ENCODE measurements at regions not wholly inside any gene's neighbourhood (a gene's known extent, or its start where the extent isn't known, plus 50 kb on each side); places are given as distances from the start of the nearest gene placed in this dataset.

- H3K4me2 ChIP-seq (ENCODE audit: low read length) = no peak overlapping the region
- H3K9me3 ChIP-seq (ENCODE audit: control insufficient read depth, insufficient read depth, low read length) = no peaks in the 10 kb centered on the region
- H3K79me2 ChIP-seq (ENCODE audit: control insufficient read depth, low read length) = no peaks in the 10 kb centered on the region
- no peak overlapping the region for H3K27ac ChIP-seq (ENCODE audit: low read depth, low read length)
- no peaks in the 10 kb centered on the region for H3K9me2 ChIP-seq (replicated peaks; ENCODE audit: control insufficient read depth, low read length)
- H3K27me3 ChIP-seq (ENCODE audit: control insufficient read depth, low read length) = no peaks in the 10 kb centered on the region
- H3K4me1 ChIP-seq (ENCODE audit: control insufficient read depth, low read length) = no peaks in the 10 kb centered on the region
- TF ChIP-seq, protein P1, sequence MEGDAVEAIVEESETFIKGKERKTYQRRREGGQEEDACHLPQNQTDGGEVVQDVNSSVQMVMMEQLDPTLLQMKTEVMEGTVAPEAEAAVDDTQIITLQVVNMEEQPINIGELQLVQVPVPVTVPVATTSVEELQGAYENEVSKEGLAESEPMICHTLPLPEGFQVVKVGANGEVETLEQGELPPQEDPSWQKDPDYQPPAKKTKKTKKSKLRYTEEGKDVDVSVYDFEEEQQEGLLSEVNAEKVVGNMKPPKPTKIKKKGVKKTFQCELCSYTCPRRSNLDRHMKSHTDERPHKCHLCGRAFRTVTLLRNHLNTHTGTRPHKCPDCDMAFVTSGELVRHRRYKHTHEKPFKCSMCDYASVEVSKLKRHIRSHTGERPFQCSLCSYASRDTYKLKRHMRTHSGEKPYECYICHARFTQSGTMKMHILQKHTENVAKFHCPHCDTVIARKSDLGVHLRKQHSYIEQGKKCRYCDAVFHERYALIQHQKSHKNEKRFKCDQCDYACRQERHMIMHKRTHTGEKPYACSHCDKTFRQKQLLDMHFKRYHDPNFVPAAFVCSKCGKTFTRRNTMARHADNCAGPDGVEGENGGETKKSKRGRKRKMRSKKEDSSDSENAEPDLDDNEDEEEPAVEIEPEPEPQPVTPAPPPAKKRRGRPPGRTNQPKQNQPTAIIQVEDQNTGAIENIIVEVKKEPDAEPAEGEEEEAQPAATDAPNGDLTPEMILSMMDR (IDR thresholded peaks at IDR 0.05; ENCODE audit: low read depth, low read length, poor library complexity, severe bottlenecking) = no peak
- TF ChIP-seq EZH2phosphoT487 (IDR thresholded peaks at IDR 0.05; ENCODE audit: borderline replicate concordance, low read length) = no peak
- no peaks in the 10 kb centered on the region for H3K36me3 ChIP-seq (ENCODE audit: control insufficient read depth, low read length)
- H3K4me3 ChIP-seq (ENCODE audit: low read length) = no peak overlapping the region
- no peaks in the 10 kb centered on the region for H4K20me1 ChIP-seq (ENCODE audit: control insufficient read depth, insufficient read depth, low read depth, low read length)
- H3F3A ChIP-seq (ENCODE audit: control insufficient read depth, insufficient read depth) = no peaks in the 10 kb centered on the region
These were observed 735.0 kb downstream of the BRD1 start for GRCh38 chr22:49092716-49093115.

GRCh38 chr22:49091917-49092545, 735.6 kb downstream of the BRD1 start:
- H3K27me3 ChIP-seq (ENCODE audit: control insufficient read depth, low read length) = no peaks in the 10 kb centered on the region
- TF ChIP-seq, protein P1 (IDR thresholded peaks at IDR 0.05; ENCODE audit: low read depth, low read length, poor library complexity, severe bottlenecking) = no peak
- no peak for TF ChIP-seq EZH2phosphoT487 (IDR thresholded peaks at IDR 0.05; ENCODE audit: borderline replicate concordance, low read length)
- no peaks in the 10 kb centered on the region for H3K4me1 ChIP-seq (ENCODE audit: control insufficient read depth, low read length)
- H3K27ac ChIP-seq (ENCODE audit: low read depth, low read length) = no peak overlapping the region
- no peak overlapping the region for H3K4me3 ChIP-seq (ENCODE audit: low read length)
- no peak overlapping the region for H3K4me2 ChIP-seq (ENCODE audit: low read length)
- no peaks in the 10 kb centered on the region for H3K9me3 ChIP-seq (ENCODE audit: control insufficient read depth, insufficient read depth, low read length)
- H4K20me1 ChIP-seq (ENCODE audit: control insufficient read depth, insufficient read depth, low read depth, low read length) = no peaks in the 10 kb centered on the region
- H3F3A ChIP-seq (ENCODE audit: control insufficient read depth, insufficient read depth) = no peaks in the 10 kb centered on the region
- H3K9me2 ChIP-seq (replicated peaks; ENCODE audit: control insufficient read depth, low read length) = no peaks in the 10 kb centered on the region
- H3K79me2 ChIP-seq (ENCODE audit: control insufficient read depth, low read length) = no peaks in the 10 kb centered on the region
- no peaks in the 10 kb centered on the region for H3K36me3 ChIP-seq (ENCODE audit: control insufficient read depth, low read length)

GRCh38 chr22:49091451-49091850, 736.2 kb downstream of the BRD1 start:
- no peaks in the 10 kb centered on the region for H3K79me2 ChIP-seq (ENCODE audit: control insufficient read depth, low read length)
- no peak overlapping the region for H3K27ac ChIP-seq (ENCODE audit: low read depth, low read length)
- no peak overlapping the region for H3K4me3 ChIP-seq (ENCODE audit: low read length)
- no peaks in the 10 kb centered on the region for H4K20me1 ChIP-seq (ENCODE audit: control insufficient read depth, insufficient read depth, low read depth, low read length)
- H3K9me2 ChIP-seq (replicated peaks; ENCODE audit: control insufficient read depth, low read length) = no peaks in the 10 kb centered on the region
- TF ChIP-seq EZH2phosphoT487 (IDR thresholded peaks at IDR 0.05; ENCODE audit: borderline replicate concordance, low read length) = no peak
- TF ChIP-seq, protein P1 (IDR thresholded peaks at IDR 0.05; ENCODE audit: low read depth, low read length, poor library complexity, severe bottlenecking) = no peak
- H3K36me3 ChIP-seq (ENCODE audit: control insufficient read depth, low read length) = no peaks in the 10 kb centered on the region
- no peaks in the 10 kb centered on the region for H3K4me1 ChIP-seq (ENCODE audit: control insufficient read depth, low read length)
- no peak overlapping the region for H3K4me2 ChIP-seq (ENCODE audit: low read length)
- H3K27me3 ChIP-seq (ENCODE audit: control insufficient read depth, low read length) = no peaks in the 10 kb centered on the region
- no peaks in the 10 kb centered on the region for H3K9me3 ChIP-seq (ENCODE audit: control insufficient read depth, insufficient read depth, low read length)
- no peaks in the 10 kb centered on the region for H3F3A ChIP-seq (ENCODE audit: control insufficient read depth, insufficient read depth)
